Stimulated activated CD8-positive, alpha-beta memory T cell treated with anti-CD3 and anti-CD28 coated beads, Interleukin-2, amount 100 ng/mL, for 1 hour (primary cell): ENCODE measurements at regions not wholly inside any gene's neighbourhood (a gene's known extent, or its start where the extent isn't known, plus 50 kb on each side); places are given as distances from the start of the nearest gene placed in this dataset.

Source experiments
- DNase-seq, 2 donors: peaks; one replicate each; pipeline ENCODE4 v3.0.0-alpha.2; 2020; ENCODE audit warnings: low read depth in 2 of 2

DNA sequence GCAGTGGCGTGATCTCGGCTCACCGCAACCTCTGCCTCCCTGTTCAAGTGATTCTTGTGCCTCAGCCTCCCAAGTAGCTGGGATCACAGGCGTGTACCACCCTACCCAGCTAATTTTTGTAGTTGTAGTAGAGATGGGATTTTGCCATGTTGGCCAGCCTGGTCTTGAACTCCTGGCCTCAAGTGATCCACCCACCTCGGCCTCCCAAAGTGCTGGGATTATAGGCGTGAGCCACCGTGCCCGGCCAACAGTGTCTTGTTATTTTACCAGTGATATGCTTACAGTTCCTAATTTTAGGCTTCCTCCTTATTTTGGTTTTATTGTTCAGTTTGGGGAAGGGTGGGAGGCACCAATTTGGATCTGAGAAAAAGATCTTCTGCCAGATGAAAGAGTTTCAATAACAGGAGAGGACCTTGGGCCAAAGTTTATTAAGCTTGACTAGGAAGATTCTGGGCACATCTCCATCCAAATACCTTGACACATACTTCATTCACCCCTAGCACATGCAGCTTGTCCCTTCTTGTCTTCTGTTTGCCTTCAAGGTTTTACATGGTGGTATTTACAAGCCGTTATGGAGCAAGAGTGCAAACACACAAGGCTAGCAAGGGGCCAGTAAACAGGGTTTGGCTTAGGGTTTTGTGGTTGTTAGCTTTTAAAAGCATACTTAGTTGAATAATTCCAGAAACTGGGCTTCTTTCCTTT, 168.1 kb upstream of the DMRT1 start:
- DNase-seq = no peak

DNA sequence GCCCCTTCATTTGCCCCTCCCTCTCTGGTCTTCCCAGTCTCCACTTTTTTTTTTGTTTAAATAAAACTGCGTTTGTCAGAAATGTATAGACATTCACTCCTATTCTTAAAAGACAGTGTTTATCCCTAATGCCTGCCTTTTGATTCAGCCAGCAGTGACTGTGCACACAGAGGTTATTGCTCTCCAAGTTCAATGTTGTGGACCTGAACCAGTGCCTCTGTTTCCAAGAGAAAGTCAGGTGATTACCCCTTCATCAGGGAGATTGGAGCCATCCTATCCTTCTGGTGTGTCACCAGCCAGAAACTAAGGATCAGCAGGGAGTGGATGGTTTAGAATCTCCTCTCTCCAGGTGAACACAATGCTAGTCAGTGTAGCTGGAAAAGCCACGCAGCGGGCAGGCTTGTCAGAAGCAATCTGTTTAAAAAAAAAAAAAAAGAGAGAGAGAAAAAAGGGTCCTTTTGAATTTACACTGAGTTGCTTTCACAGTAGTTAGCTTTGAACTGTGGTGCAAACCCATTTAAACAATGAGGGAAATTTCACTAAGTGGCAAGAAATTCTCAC, 167.5 kb upstream of the DMRT1 start:
- no peak for DNase-seq

DNA sequence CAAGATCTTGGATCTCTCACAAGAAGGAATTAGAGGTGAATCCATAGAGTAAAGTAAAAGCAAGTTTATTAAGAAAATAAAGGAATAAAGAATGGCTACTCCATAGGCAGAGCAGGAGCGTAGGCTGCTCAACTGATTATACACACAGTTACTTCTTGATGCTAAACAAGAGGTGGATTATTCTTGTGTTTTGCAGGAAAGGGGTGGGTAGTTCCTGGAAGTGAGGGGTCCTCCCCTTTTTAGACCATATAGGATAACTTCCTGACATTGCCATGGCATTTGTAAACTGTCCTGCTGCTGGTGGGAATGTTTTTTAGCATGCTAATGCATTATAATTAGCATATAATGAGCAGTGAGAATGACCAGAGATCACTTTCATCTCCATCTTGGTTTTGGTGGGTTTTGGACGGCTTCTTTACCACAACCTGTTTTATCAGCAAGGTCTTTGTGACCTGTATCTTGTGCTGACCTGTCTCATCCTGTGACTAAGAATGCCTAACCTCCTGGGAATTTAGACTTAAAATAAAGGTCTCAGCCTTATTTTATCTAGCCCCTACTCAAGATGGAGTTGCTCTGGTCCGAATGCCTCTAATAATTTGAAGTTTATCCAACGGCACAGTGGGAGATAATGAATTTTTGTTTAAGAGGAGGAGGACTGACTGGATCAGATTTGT, 165.7 kb upstream of the DMRT1 start:
- no peak for DNase-seq

DNA sequence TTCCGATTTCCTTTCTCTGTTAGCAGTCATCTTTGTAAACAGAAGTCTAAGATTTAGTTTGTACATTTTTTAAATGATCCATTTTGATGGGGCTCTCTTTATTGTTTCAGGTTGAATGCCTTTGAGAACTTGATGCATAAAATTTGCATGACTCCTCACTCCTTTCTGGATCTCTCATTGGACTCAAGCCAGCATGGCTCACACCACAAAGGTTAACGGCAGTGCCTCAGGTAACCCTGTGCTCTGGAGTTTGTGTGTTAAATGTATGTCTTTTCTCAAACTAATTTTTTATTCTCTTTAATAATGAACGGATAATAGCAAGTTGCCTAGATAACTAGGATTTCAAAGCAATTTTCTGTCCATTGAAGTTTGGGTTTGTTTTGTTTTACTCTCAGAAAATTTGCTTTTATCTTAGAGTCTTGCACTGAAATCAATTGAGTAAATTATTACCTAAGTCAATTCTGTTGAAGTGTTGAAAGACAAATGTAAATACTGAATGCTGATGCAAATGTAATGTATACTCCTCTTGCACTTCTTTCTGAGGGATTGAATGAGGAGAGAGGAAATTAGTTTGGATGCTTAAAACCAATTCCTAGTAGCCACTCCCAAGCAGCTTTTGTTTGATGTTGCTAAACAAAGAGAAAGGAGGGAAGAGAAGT, 164.6 kb upstream of the DMRT1 start:
- no peak for DNase-seq

DNA sequence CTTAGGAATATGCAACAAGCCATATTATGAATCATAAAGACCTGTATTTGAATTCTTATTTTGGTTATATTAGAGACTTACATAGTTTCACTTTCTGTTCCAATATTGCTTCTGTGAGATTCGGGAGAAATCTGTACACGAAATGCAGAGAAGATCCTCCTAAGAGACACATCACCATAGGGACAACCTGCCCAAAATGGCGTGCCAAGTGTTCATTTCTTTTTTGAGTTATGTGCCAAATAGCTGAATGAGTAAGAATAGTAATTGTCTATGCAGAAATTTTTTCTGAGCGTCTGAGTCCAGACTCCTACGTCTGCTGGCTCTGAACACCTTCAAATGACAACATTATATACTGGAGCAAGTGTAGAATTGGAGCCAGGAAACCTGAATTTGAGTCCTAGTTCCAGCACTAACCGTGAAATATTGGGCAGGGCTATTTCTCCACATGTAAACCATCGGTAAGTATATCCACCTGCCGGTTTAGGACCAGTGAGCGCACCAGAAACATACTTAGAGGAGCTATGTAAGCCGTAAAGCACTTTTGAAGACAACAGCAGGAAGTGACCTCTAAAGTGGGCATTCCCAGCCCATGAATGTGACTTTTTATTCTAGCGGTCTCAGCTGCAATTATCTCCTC, 163.9 kb upstream of the DMRT1 start:
- no peak for DNase-seq

DNA sequence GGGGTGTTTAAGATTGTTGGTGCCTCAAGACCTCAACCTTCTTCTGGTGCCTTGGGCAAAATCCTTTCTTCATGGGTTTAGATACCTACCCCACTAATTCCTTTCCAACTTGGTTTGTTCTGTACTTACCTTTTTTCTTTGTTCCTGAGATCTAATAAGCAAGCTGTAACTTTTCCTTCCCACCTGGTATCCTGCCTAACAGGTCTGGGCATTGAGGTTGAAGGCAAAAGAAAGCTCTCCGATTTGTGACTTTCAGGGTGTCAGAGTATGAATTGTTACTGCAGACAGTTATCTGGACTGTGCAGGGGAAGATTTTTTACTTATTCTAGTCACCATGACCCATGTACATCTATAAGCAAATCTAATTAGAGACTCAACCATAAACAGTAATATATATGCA, 162.6 kb upstream of the DMRT1 start:
- DNase-seq = no peak

DNA sequence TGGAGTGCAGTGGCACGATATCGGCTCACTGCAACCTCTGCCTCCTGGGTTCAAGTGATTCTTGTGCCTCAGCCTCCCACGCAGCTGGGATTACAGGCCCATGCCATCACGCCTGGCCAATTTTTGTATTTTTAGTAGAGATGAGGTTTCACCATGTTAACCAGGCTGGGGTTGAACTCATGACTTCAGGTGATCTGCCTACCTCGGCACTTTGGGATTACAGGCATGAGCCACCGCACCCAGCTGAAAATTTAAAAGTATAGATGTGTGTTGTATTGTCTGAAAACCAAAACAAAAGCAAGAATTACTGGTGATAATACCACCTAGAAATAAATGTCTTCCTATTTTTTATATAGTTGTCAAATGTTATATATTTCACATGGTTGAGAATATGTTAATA, 162.0 kb upstream of the DMRT1 start:
- DNase-seq = no peak

DNA sequence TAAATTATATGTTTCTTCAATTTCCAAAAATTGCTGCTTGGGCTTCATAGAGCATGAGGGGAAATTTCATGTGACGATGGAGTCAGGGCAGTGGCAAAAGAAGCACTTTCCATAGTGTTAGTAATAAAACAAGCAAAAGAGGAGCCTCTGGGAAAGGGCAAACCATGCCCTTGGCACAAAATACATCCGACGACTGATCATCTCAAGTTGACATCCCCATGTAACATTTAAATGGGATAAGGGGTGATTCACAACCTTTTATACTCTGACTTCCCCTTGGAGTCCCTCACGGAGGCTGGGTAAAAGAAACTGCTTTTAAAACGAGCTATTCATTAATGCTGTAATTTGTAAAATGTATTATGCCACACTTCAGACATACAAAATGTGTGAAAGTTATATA, 161.4 kb upstream of the DMRT1 start:
- no peak for DNase-seq

DNA sequence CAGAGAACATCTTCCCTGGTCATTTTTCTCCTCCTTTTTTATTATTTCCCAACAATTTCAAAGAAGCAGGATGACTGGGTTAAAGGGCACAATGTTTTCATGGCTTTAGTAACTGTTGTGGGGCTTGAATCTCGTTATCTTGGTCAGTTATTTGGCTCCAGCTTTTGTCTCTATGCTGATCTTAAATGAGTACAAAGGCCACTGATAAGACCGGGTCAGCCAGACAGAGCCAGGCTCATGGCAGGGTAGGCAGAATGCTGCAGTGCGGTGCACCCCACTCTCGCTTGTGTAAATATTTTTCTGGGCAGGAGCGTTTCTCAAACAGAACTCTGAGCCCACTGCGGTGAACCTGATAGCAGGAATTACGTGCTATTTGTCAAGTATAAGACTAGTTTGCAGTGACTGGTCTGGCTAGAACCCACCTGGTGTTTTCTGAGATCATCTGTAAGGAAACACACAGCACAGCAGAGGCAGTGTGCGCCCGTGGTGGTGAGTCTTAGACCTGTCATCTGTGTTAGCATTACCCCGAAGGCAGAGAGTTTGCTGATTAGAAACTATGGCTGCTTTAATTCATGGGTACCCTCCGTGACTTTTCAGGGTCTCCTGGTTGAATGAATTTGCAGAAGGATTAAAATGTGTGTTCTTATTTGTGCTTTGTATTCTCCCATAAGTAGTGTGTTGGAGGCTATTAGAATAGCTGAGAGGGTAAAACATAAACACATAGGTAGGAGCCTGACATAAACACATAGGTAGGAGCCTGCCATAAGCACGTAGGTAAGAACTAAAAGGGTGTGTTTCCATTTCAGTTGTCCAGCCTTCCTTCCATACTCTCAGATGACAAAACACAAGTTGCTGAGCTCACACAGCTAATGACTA, 158.6 kb upstream of the DMRT1 start:
- no peak for DNase-seq

DNA sequence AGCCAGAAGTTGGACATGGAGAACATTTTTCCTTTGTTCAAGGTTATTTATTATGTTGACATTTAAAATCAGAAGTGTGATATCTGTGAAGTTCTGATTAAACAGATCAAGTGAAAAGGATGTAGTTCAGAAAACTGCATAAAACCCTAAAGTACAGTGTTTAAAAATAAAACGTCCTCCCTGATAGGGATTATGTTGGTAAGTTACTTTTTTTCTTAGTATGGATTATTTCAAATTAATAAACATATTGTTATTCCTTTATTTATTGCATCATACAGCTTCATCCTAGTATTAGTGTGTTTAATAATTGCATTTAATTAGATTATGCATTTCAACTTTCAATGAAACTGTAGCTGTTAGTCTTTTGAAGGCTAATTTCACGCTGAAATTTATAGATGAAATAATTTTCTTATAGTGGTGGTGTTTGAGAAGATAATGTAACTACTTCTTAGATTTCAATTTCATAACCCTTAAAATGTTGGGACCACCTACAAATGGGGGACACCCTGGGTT, 157.9 kb upstream of the DMRT1 start:
- DNase-seq = no peak

DNA sequence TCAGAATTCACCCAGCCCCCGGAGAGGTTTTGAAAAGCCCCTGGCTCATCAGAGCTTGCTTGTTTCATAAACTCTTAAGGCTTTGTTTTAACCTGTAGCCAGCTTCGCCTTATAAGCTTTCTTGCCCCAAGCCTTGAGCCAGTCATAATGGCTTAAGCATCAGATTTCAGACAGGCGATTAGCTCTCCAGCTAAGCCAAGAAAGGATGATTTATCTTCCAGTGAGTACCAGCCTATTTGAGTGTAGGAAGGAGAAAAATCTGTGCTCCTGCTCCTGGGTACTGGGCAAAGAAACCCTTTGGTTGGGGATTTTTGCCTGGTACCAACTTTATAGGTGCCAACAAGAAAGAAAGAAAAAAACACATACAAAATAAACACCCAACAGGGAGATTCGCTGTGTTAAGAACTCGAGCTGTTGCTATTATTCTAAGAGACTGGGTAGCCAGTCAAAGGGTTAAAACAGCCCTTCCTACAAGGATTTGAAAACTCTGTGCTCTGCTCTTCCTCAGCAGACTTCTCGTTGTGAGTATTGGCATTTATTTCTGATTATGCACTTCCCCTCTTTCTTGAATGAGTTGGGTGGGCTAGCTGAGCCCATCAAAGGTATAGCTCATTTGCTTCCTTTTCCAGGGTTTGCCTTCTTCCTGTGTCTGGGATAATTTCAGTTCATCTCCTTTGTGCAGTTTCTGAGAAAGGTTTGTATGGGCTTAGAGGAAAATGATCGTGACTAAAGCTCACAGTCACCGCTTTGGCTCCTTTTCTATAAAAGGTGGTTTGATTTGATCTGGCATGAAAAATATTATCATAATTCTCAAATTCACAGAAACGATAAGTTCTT, 157.2 kb upstream of the DMRT1 start:
- DNase-seq = no peak

DNA sequence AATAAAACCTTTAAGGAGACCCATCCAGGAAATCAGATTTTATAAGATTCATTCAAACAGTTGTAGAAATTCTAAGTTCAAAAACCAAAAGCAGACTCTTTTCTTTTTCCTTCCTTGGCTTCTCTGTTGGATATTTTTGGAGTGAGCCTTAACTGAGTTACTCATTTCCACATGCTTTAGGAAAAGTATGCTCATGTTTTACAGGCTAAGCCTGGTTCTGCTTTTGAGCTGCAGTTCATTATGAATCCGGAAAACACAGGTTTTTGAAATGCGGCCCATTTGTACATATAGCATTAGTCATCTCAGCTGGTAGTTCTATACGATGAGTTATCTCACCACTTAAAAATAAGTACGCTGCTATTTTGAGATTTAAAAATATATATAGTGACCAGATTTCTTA, 156.6 kb upstream of the DMRT1 start:
- DNase-seq = no peak

DNA sequence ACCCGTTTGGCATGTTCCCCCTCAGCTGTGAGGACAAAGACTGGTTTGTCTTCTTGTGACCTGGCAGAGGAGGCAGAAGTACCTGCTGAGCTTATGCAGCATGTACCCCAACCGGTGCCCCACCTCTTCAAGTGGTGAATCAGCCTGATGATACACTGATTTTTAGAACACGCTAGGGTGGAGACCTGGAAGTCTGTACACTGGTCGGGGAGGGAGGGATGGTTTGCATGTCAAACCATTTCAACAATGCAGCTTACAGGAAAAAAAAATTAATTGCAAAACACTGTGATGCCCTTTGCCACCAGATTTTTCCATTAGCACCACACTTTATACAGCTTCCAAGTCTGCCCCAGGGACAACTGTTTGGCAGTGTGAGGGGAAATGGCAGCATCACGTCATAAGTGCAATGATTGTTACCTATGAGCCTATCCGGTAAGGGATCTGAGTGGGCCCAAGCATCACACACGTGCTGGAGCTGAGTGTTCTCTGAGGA, 155.1 kb upstream of the DMRT1 start:
- DNase-seq = no peak

DNA sequence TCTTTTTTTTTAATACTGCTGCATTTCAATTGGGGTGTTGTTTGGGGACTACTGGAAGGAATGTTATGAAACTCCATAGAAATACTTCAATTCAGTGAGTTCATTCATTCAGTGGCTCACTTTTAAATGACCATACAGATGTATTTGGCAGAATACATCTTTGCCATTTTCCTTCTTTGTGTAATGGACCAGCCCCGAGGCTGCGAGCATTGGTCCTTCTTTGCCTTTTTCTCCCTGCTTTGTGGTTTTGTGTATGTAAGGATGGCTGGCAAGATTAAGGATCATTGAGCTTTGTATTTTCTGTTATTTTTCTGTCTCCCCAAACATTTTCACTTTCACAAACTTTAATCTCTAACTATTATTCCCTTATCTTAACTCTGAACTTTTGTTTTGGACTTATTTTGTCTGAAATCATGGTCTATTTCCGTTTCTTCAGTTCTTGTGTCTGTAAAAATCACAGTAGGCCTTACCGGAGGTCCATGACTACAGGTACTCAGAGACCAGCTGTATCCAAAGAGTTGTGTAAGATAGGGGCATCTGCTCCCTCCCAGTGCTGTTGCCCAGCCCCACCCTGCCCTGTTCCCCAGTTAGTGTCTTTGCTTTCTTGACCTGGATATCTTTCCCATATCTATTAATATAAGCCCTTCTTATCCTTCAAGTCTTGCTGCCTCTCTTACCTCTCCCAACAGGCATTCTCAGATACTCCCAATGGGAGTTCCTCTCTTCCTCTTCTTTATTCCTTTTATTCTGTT, 154.3 kb upstream of the DMRT1 start:
- DNase-seq = no peak

DNA sequence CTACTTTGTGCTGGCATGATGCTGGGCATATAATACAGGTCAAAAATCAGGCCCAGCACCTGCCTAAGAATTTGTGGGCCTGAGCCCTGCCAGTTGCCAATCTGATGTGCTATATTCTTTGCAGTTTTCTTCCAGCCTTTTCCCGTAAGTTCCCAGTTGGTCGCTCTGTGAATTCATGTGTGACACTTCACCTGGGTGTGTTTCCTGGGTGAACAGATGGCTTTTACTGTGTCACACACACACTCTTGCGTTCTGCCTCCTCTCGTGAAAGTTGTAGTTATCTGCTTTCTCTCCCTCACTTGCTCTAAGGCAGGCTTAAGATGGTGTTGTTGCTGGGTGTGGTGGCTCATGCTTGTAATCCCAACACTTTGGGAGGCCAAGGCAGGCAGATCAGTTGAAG, 153.5 kb upstream of the DMRT1 start:
- no peak for DNase-seq

DNA sequence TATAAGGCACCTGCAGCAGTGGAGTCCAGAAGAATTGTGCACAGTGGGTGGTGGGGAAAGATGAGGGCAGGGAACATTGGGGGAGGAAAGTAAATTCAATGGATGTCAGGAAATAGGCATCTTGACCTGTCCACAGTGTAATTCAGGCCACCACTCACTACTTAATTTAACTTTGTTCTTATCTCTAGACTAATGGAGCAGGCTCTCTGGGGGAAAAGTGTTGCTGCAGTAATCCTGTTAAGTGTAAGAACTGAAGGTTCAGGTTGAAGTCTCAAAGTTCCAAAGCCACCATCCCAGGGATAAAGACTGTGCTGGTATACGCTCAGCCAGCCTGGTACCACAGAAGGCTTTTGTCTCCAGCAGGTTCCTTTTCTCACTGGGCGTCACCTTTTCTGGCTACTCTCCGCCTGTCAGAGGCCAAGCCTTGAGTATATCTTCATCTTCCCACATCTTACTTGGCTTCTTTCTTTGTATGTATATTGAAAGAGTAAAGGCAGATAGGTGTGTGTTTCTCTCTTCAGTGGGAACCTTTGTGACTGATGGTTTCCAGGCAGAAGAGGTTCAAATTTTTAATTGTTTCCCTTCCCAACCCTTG, 150.9 kb upstream of the DMRT1 start:
- DNase-seq = no peak

DNA sequence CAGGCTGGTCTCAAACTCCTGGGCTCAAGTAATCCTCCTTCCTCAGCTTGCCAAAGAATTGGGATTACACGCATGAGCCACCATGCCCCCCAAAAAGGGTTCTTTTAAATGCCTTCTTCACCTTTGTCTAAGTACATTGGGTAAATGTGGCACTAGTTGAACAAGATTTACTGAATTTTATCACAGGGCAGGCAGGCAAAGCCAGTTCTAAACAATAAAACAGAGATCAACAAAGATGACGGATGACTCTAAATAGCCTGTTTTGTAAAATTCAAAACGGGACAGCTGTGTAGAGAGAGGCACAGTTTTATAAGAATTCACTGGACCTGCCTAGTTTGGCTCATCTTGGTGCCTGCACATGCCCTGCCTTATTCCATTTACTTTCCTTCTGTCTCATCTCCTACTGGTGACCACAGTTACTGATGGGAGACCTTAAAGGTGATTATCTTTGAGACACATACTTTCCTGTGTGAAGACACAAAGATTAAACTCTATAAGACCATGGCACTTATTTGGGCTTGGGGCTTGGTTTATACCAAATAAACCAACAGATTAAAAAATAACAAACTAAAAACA, 149.6 kb upstream of the DMRT1 start:
- no peak for DNase-seq

DNA sequence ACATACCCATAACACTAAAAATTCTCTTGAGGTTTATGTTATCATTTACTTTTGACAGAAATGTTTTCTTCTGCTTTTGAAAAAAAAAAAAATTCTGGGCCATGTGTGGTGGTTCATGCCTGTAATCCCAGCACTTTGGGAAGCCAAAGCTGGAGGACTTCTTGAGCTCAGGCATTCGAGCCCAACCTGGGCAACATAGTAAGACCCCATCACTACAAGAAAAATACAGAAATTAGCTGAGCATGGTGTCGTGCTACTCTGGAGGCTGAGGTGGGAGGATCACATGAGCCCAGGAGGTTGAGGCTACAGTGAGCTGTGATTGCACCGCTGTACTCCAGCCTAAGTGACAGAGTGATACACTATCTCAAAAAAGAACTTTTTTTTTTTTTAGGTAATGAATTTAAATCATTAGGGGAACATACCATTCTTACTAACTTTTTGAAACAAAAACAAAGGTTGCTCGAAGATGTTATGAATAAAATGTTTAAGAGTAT, 148.8 kb upstream of the DMRT1 start:
- DNase-seq = no peak
